NCI-H1694 (cell line): ENCODE measurements at regions not wholly inside any gene's neighbourhood (a gene's known extent, or its start where the extent isn't known, plus 50 kb on each side); places are given as distances from the start of the nearest gene placed in this dataset.
"Not testable (repeated sequence)": the region's sequence is repeated elsewhere in the genome, so short reads cannot be mapped to it uniquely, and the experiment has no call there.

Experiments
- DNase-seq: peaks from one replicate; lab custom pipeline; 2025; lab: John Stamatoyannopoulos, UW

GRCh38 chr4:149039786-149040185 lies 597.6 kb upstream of the NR3C2 start:
- not testable (repeated sequence) for DNase-seq

- DNase-seq: no peak
These were observed 589.2 kb upstream of the NR3C2 start for GRCh38 chr4:149031399-149031798.

GRCh38 chr4:149029056-149029651 lies 586.9 kb upstream of the NR3C2 start:
- DNase-seq: no peak

- DNase-seq: no peak
These were observed 584.5 kb upstream of the NR3C2 start for GRCh38 chr4:149026696-149027095.

- DNase-seq: no peak
These were observed 575.0 kb upstream of the NR3C2 start for GRCh38 chr4:149017002-149017734.

- DNase-seq: no peak
These were observed 567.0 kb upstream of the NR3C2 start for GRCh38 chr4:149009223-149009622.

GRCh38 chr4:149008415-149009025 lies 566.3 kb upstream of the NR3C2 start:
- DNase-seq: no peak

- DNase-seq: no peak
These were observed 563.0 kb upstream of the NR3C2 start for GRCh38 chr4:149005191-149005590.

- DNase-seq: no peak
These were observed 557.7 kb upstream of the NR3C2 start for GRCh38 chr4:148999924-149000323.

- DNase-seq: no peak
These were observed 556.5 kb upstream of the NR3C2 start for GRCh38 chr4:148998719-148999118.

GRCh38 chr4:148986951-148987350 lies 544.7 kb upstream of the NR3C2 start:
- no peak for DNase-seq

GRCh38 chr4:148984951-148985350 lies 542.7 kb upstream of the NR3C2 start:
- DNase-seq: no peak

GRCh38 chr4:148982200-148982599 lies 540.0 kb upstream of the NR3C2 start:
- DNase-seq: no peak

- no peak for DNase-seq
These were observed 538.7 kb upstream of the NR3C2 start for GRCh38 chr4:148980782-148981480.

- DNase-seq: no peak
These were observed 536.1 kb upstream of the NR3C2 start for GRCh38 chr4:148978301-148978700.

GRCh38 chr4:148975464-148975863 lies 533.2 kb upstream of the NR3C2 start:
- DNase-seq: no peak

GRCh38 chr4:148965080-148965479 lies 522.9 kb upstream of the NR3C2 start:
- no peak for DNase-seq

GRCh38 chr4:148964456-148964855 lies 522.2 kb upstream of the NR3C2 start:
- no peak for DNase-seq

- no peak for DNase-seq
These were observed 520.5 kb upstream of the NR3C2 start for GRCh38 chr4:148962539-148963290.

- no peak for DNase-seq
These were observed 519.3 kb upstream of the NR3C2 start for GRCh38 chr4:148961526-148961925.

- DNase-seq: no peak
These were observed 516.1 kb upstream of the NR3C2 start for GRCh38 chr4:148958317-148958716.
